HepG2 (cell line): ENCODE measurements at regions not wholly inside any gene's neighbourhood (a gene's known extent, or its start where the extent isn't known, plus 50 kb on each side); places are given as distances from the start of the nearest gene placed in this dataset.

Experiments
- MXI1 ChIP-seq: IDR thresholded peaks from 3 replicates; pipeline ENCODE4 v1.6.1; 2012; ENCODE audit warnings: low read depth, low read length, inconsistent platforms, borderline replicate concordance
- PHB2 ChIP-seq: fragments of 450-650 bp; IDR thresholded peaks from 2 replicates; pipeline ENCODE4 v1.6.1; 2018; ENCODE audit not compliant: partially characterized antibody
- TRIM24 ChIP-seq: sonication (generic); formaldehyde crosslinking; IDR thresholded peaks from 2 replicates; pipeline ENCODE4 v1.8.0; 2022; ENCODE audit warnings: mild to moderate bottlenecking, missing genetic modification reagents
- ZNF775 ChIP-seq: sonication (generic); formaldehyde crosslinking; IDR thresholded peaks from 2 replicates; pipeline ENCODE4 v1.4.0; 2020; ENCODE audit warnings: missing genetic modification reagents, mild to moderate bottlenecking, moderate library complexity, borderline replicate concordance

DNA sequence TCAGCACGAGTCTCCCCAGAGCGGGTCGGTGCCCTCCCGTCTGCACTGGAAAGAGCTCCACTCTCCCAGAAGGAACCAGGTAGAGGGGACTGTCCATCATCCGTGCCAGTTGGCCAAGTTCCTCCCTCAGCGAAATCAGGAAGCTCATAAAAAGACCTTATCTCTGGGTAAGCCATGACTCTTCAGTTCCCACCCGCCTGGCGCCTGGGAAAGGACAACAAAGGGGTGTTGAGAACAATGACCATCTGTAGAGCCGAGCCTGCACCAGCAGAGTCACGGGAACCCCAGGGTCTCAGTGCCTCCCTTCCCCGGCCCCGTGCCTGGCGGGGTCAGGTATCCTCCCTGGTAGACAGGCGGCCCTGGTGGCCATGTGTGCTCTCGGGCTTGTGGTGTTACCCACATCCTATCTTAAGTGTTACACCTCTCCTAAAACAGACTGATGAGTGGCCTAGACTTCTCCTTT is 190.7 kb downstream of the AXIN2 start:
- TF ChIP-seq PHB2, result no peak
- TF ChIP-seq MXI1, result no peak
- TF ChIP-seq ZNF775 (CRISPR knock-in tag), result no peak
- no peak for TF ChIP-seq TRIM24
